Stimulated activated CD8-positive, alpha-beta memory T cell treated with anti-CD3 and anti-CD28 coated beads, Interleukin-12 subunit alpha, Interleukin-12 subunit beta, amount 100 ng/mL, for 1 hour (primary cell): ENCODE measurements at regions not wholly inside any gene's neighbourhood (a gene's known extent, or its start where the extent isn't known, plus 50 kb on each side); places are given as distances from the start of the nearest gene placed in this dataset.
"Not testable (repeated sequence)": the region's sequence is repeated elsewhere in the genome, so short reads cannot be mapped to it uniquely, and the experiment has no call there.

Source experiments
- DNase-seq: peaks from one replicate; pipeline ENCODE4 v3.0.0-alpha.2; 2020; ENCODE audit warnings: low read depth

- DNase-seq: no peak
These were observed 164.6 kb downstream of the FBXO4 start for GRCh38 chr5:42089705-42090104.

GRCh38 chr5:42090162-42090561, 165.1 kb downstream of the FBXO4 start:
- no peak for DNase-seq

GRCh38 chr5:42099846-42100245, 174.8 kb downstream of the FBXO4 start:
- not testable (repeated sequence) for DNase-seq

- DNase-seq: no peak
These were observed 183.4 kb downstream of the FBXO4 start for GRCh38 chr5:42108468-42108867.

- DNase-seq: no peak
These were observed 184.0 kb downstream of the FBXO4 start for GRCh38 chr5:42109006-42109572.

- not testable (repeated sequence) for DNase-seq
These were observed 190.6 kb downstream of the FBXO4 start for GRCh38 chr5:42115721-42116120.

GRCh38 chr5:42120070-42120469, 195.0 kb downstream of the FBXO4 start:
- DNase-seq: no peak

GRCh38 chr5:42121401-42121800, 196.3 kb downstream of the FBXO4 start:
- no peak for DNase-seq

GRCh38 chr5:42131081-42131480, 206.0 kb downstream of the FBXO4 start:
- no peak for DNase-seq

GRCh38 chr5:42143361-42143760, 218.3 kb downstream of the FBXO4 start:
- no peak for DNase-seq

GRCh38 chr5:42148813-42149212, 223.7 kb downstream of the FBXO4 start:
- DNase-seq: no peak

GRCh38 chr5:42157215-42157614, 232.1 kb downstream of the FBXO4 start:
- no peak for DNase-seq

- no peak for DNase-seq
These were observed 238.0 kb downstream of the FBXO4 start for GRCh38 chr5:42163083-42163482.

- no peak for DNase-seq
These were observed 243.1 kb downstream of the FBXO4 start for GRCh38 chr5:42168091-42168670.

GRCh38 chr5:42176118-42176517, 247.1 kb upstream of the GHR start:
- not testable (repeated sequence) for DNase-seq

- not testable (repeated sequence) for DNase-seq
These were observed 243.4 kb upstream of the GHR start for GRCh38 chr5:42179843-42180242.

- DNase-seq: no peak
These were observed 206.3 kb upstream of the GHR start for GRCh38 chr5:42216904-42217303.

- DNase-seq: no peak
These were observed 205.4 kb upstream of the GHR start for GRCh38 chr5:42217791-42218190.

- DNase-seq: no peak
These were observed 198.2 kb upstream of the GHR start for GRCh38 chr5:42225009-42225408.

GRCh38 chr5:42228279-42228678, 195.0 kb upstream of the GHR start:
- DNase-seq: no peak

- DNase-seq: no peak
These were observed 192.4 kb upstream of the GHR start for GRCh38 chr5:42230839-42231238.

- DNase-seq: no peak
These were observed 188.0 kb upstream of the GHR start for GRCh38 chr5:42235241-42235640.

- DNase-seq: no peak
These were observed 187.4 kb upstream of the GHR start for GRCh38 chr5:42235837-42236236.

GRCh38 chr5:42241636-42242035, 181.6 kb upstream of the GHR start:
- no peak for DNase-seq
